Vagina (tissue), 2 donors: ENCODE measurements at regions not wholly inside any gene's neighbourhood (a gene's known extent, or its start where the extent isn't known, plus 50 kb on each side); places are given as distances from the start of the nearest gene placed in this dataset.

ENCODE experiments used
- DNase-seq, 2 donors: peaks; one replicate each; pipeline ENCODE4 v3.0.0-alpha.2; 2017; ENCODE audit errors: extremely low spot score in 2 of 2
- H3K27ac ChIP-seq: fragments of 200-600 bp; sonication (generic); one replicate; pipeline ENCODE4 v1.5.1; 2019
- H3K27me3 ChIP-seq: fragments of 200-600 bp; sonication (generic); one replicate; pipeline ENCODE4 v1.5.1; 2019
- H3K36me3 ChIP-seq, 2 donors: fragments of 200-600 bp; sonication (generic); one replicate each; pipeline ENCODE4 v1.5.1; 2017 to 2019
- H3K4me1 ChIP-seq: fragments of 200-600 bp; sonication (generic); one replicate; pipeline ENCODE4 v1.5.1; 2019
- H3K4me3 ChIP-seq, 2 donors: fragments of 200-600 bp; sonication (generic); 1 replicate in 1 of 2; 2 replicates in 1 of 2; pipeline ENCODE4 v1.5.1; 2016 to 2019
- H3K9me3 ChIP-seq: fragments of 200-600 bp; sonication (generic); one replicate; pipeline ENCODE4 v1.5.1; 2019
- CTCF ChIP-seq, 3 experiments: fragments of 450-650 bp in 2 of 3; fragments of 200-600 bp in 1 of 3; sonication (generic) in 1 of 3; IDR thresholded peaks; one replicate each; pipeline ENCODE4 v1.5.1; 2017 to 2019; ENCODE audit warnings: antibody characterized with exemption in 3 of 3, mild to moderate bottlenecking in 2 of 3, moderate library complexity in 2 of 3
- POLR2A ChIP-seq, 2 donors: fragments of 450-650 bp; IDR thresholded peaks; one replicate each; pipeline ENCODE4 v1.6.1; 2017; ENCODE audit warnings: antibody characterized with exemption in 2 of 2, mild to moderate bottlenecking in 2 of 2, moderate library complexity in 2 of 2
- POLR2AphosphoS5 ChIP-seq, 2 donors: sonication (generic); formaldehyde crosslinking; IDR thresholded peaks; one replicate each; pipeline ENCODE4 v1.9.0; 2017; ENCODE audit warnings: antibody characterized with exemption in 2 of 2, mild to moderate bottlenecking in 2 of 2, low read depth in 1 of 2; ENCODE audit not compliant: insufficient read depth in 1 of 2
- intact Hi-C: fragments of 100-400 bp; cut with DNase I; formaldehyde crosslinking; loops from one replicate; pipeline ENCODE4 v1.15.1; 2023

- Histone ChIP-seq H3K4me1 (no peaks in the 10 kb centered on the region), H3K4me3 (no peak overlapping the region), H3K9me3 (no peaks in the 10 kb centered on the region), H3K27me3 (no peaks in the 10 kb centered on the region), H3K27ac (no peak overlapping the region), H3K36me3 (no peaks in the 10 kb centered on the region)
- TF ChIP-seq POLR2A (IDR thresholded peaks at IDR 0.05) (no peak), POLR2AphosphoS5 (IDR thresholded peaks at IDR 0.05; ENCODE audit: insufficient read depth in 1 of 2, low read depth in 1 of 2) (no peak), CTCF (IDR thresholded peaks at IDR 0.05) (no peak)
- intact Hi-C loops = no loop called here
- no peak for DNase-seq
Measured at GRCh38 chr17:73801455-73802100, 157.3 kb upstream of the SDK2 start.

DNA sequence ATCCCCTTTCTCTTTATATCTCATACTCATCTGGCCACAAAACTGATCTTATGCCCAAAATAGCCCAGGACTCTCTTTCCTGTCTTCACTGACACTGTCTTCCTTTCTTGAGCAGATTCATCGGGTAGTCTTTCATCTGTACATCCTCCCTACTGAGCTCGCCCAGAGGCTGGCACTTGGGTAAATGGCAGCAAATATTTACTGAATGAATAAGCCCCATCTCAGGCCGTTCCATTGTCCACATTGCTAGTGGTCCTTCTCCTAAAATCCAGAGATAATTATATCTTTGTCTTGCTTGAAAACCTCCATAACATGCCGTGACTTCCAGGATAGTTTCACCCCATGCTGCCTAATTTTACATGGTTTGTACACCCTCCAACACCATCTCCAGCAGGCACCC lies 158.1 kb upstream of the SDK2 start:
- Histone ChIP-seq H3K27ac (no peak overlapping the region), H3K36me3 (no peaks in the 10 kb centered on the region), H3K4me1 (no peaks in the 10 kb centered on the region), H3K27me3 (no peaks in the 10 kb centered on the region), H3K9me3 (no peaks in the 10 kb centered on the region), H3K4me3 (no peak overlapping the region)
- TF ChIP-seq POLR2AphosphoS5 (IDR thresholded peaks at IDR 0.05; ENCODE audit: insufficient read depth in 1 of 2, low read depth in 1 of 2) (no peak), POLR2A (IDR thresholded peaks at IDR 0.05) (no peak), CTCF (IDR thresholded peaks at IDR 0.05) (no peak)
- intact Hi-C loops = no loop called here
- DNase-seq = no peak

DNA sequence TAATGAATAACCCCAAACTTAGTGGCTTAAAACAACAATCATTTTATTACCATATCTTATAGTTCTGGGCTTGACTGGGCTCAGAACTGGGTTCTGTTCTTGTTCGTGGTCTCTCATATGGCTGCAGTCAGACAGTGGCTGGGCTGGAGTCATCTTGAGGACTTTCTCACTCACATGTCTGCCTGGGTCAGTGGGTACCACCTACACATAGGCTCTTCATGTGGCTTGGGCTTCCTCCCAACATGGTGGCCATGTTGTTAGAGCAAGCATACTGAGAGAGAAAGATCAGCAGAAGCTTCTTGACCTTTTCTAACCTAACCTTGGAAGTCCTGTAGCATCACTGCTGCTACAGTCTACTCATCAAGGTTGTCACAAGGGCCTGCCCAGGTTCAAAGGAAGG lies 158.6 kb upstream of the SDK2 start:
- Histone ChIP-seq H3K27ac (no peak overlapping the region), H3K36me3 (no peaks in the 10 kb centered on the region), H3K9me3 (no peaks in the 10 kb centered on the region), H3K4me1 (no peaks in the 10 kb centered on the region), H3K27me3 (no peaks in the 10 kb centered on the region), H3K4me3 (no peak overlapping the region)
- DNase-seq = no peak
- intact Hi-C loops = no loop called here
- TF ChIP-seq CTCF (IDR thresholded peaks at IDR 0.05) (no peak), POLR2AphosphoS5 (IDR thresholded peaks at IDR 0.05; ENCODE audit: insufficient read depth in 1 of 2, low read depth in 1 of 2) (no peak), POLR2A (IDR thresholded peaks at IDR 0.05) (no peak)

- no peak for DNase-seq
- Histone ChIP-seq H3K36me3 (no peaks in the 10 kb centered on the region), H3K4me3 (no peak overlapping the region), H3K9me3 (no peaks in the 10 kb centered on the region), H3K4me1 (no peaks in the 10 kb centered on the region), H3K27me3 (no peaks in the 10 kb centered on the region), H3K27ac (no peak overlapping the region)
- intact Hi-C loops = no loop called here
- TF ChIP-seq POLR2AphosphoS5 (IDR thresholded peaks at IDR 0.05; ENCODE audit: insufficient read depth in 1 of 2, low read depth in 1 of 2) (no peak), POLR2A (IDR thresholded peaks at IDR 0.05) (no peak), CTCF (IDR thresholded peaks at IDR 0.05) (no peak)
Measured at GRCh38 chr17:73803964-73804435, 159.8 kb upstream of the SDK2 start.

GRCh38 chr17:73806768-73807167 lies 162.5 kb upstream of the SDK2 start:
- no peaks in the 10 kb centered on the region for H3K36me3 ChIP-seq
- no peaks in the 10 kb centered on the region for H3K9me3 ChIP-seq
- no peaks in the 10 kb centered on the region for H3K27me3 ChIP-seq
- no peak overlapping the region for H3K4me3 ChIP-seq
- H3K27ac ChIP-seq = no peak overlapping the region
- DNase-seq = no peak
- no peaks in the 10 kb centered on the region for H3K4me1 ChIP-seq
- intact Hi-C loops = no loop called here
- TF ChIP-seq CTCF (IDR thresholded peaks at IDR 0.05) (no peak), POLR2AphosphoS5 (IDR thresholded peaks at IDR 0.05; ENCODE audit: insufficient read depth in 1 of 2, low read depth in 1 of 2) (no peak), POLR2A (IDR thresholded peaks at IDR 0.05) (no peak)
